ENCODE measurements at regions not wholly inside any gene's neighbourhood (a gene's known extent, or its start where the extent isn't known, plus 50 kb on each side); places are given as distances from the start of the nearest gene placed in this dataset.

GRCh38 chr3:144079634-144080033, 108.0 kb downstream of the DIPK2A start:
- no peak for DNase-seq

- no peak for DNase-seq
Observed at GRCh38 chr3:144084929-144085328, 113.3 kb downstream of the DIPK2A start.

- no peak for DNase-seq
Observed at GRCh38 chr3:144085964-144086363, 114.3 kb downstream of the DIPK2A start.

- DNase-seq = no peak
Observed at GRCh38 chr3:144096016-144096415, 124.4 kb downstream of the DIPK2A start.

GRCh38 chr3:144097163-144097562, 125.5 kb downstream of the DIPK2A start:
- no peak for DNase-seq

- DNase-seq = no peak
Observed at GRCh38 chr3:144098691-144099090, 127.1 kb downstream of the DIPK2A start.

GRCh38 chr3:144102421-144102820, 130.8 kb downstream of the DIPK2A start:
- DNase-seq = no peak

- no peak for DNase-seq
Observed at GRCh38 chr3:144104186-144104585, 132.6 kb downstream of the DIPK2A start.

GRCh38 chr3:144104679-144105078, 133.1 kb downstream of the DIPK2A start:
- no peak for DNase-seq

GRCh38 chr3:144105542-144105941, 133.9 kb downstream of the DIPK2A start:
- DNase-seq = no peak

- DNase-seq = no peak
Observed at GRCh38 chr3:144106970-144107369, 135.3 kb downstream of the DIPK2A start.

- DNase-seq = no peak
Observed at GRCh38 chr3:144107923-144108322, 136.3 kb downstream of the DIPK2A start.

GRCh38 chr3:144109944-144110343, 138.3 kb downstream of the DIPK2A start:
- DNase-seq = peak; percentile 8 to 35

- no peak for DNase-seq
Observed at GRCh38 chr3:144112036-144112435, 140.4 kb downstream of the DIPK2A start.

GRCh38 chr3:144112437-144112836, 140.8 kb downstream of the DIPK2A start:
- DNase-seq = no peak

GRCh38 chr3:144114767-144115166, 143.1 kb downstream of the DIPK2A start:
- DNase-seq = no peak

- no peak for DNase-seq
Observed at GRCh38 chr3:144119633-144120032, 148.0 kb downstream of the DIPK2A start.

- no peak for DNase-seq
Observed at GRCh38 chr3:144121661-144122060, 150.0 kb downstream of the DIPK2A start.

- no peak for DNase-seq
Observed at GRCh38 chr3:144127014-144127413, 155.4 kb downstream of the DIPK2A start.

GRCh38 chr3:144127700-144128099, 156.1 kb downstream of the DIPK2A start:
- no peak for DNase-seq

- peak in 1 of 2 donors; percentile 31 for DNase-seq
Observed at GRCh38 chr3:144128108-144128892, 156.7 kb downstream of the DIPK2A start.

- DNase-seq = no peak
Observed at GRCh38 chr3:144129536-144130214, 158.1 kb downstream of the DIPK2A start.

- DNase-seq = no peak
Observed at GRCh38 chr3:144141074-144141473, 169.5 kb downstream of the DIPK2A start.

- no peak for DNase-seq
Observed at GRCh38 chr3:144141496-144141895, 169.9 kb downstream of the DIPK2A start.
